ENCODE measurements at regions not wholly inside any gene's neighbourhood (a gene's known extent, or its start where the extent isn't known, plus 50 kb on each side); places are given as distances from the start of the nearest gene placed in this dataset.

- ChIA-PET POLR2A (no interaction called here), CTCF (interaction anchor here (0.7 to 0.9 kb wide), 3 partner anchors 134 to 379 kb away, joined by 3 to 9 read pairs (median 4); no protein-coding TSS in a partner anchor)
- DNase-seq (ENCODE audit: low read depth, low spot score) (no peak), ATAC-seq (no peak)
- H3K4me1 ChIP-seq (ENCODE audit: control insufficient read depth, insufficient read depth, low read length): no peaks in the 10 kb centered on the region
- TF ChIP-seq SIN3A (IDR thresholded peaks at IDR 0.05; ENCODE audit: borderline replicate concordance, insufficient read depth, low read depth, low read length): no peak
- no peak for TF ChIP-seq TCF7L2 (IDR thresholded peaks at IDR 0.05; ENCODE audit: low read depth, low read length)
- no peak for TF ChIP-seq POLR2AphosphoS5 (IDR thresholded peaks at IDR 0.05; ENCODE audit: low read depth, low read length)
- TF ChIP-seq, protein P1, sequence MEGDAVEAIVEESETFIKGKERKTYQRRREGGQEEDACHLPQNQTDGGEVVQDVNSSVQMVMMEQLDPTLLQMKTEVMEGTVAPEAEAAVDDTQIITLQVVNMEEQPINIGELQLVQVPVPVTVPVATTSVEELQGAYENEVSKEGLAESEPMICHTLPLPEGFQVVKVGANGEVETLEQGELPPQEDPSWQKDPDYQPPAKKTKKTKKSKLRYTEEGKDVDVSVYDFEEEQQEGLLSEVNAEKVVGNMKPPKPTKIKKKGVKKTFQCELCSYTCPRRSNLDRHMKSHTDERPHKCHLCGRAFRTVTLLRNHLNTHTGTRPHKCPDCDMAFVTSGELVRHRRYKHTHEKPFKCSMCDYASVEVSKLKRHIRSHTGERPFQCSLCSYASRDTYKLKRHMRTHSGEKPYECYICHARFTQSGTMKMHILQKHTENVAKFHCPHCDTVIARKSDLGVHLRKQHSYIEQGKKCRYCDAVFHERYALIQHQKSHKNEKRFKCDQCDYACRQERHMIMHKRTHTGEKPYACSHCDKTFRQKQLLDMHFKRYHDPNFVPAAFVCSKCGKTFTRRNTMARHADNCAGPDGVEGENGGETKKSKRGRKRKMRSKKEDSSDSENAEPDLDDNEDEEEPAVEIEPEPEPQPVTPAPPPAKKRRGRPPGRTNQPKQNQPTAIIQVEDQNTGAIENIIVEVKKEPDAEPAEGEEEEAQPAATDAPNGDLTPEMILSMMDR (IDR thresholded peaks at IDR 0.05): no peak
- TF ChIP-seq REST (IDR thresholded peaks at IDR 0.05; ENCODE audit: insufficient read depth in 1 of 2, low read depth in 2 of 2, low read length in 1 of 2): no peak
- H3K27ac ChIP-seq (ENCODE audit: low read length): no peak overlapping the region
- intact Hi-C loops (cut with micrococcal nuclease; ENCODE audit: unreplicated experiment) (loop anchor here (5.0 to 10.0 kb wide), 2 partner anchors 219 to 363 kb away; partner anchors contain the start of gene GLRA1), in situ Hi-C loops (cut with HindIII; ENCODE audit: low pct_unique_long_range_greater_than_20kb, low sequenced_read_pairs) (no loop called here)
- BruUV-seq (replicated peaks): no TSS peak
- H3K4me3 ChIP-seq (ENCODE audit: low read depth in 2 of 2, low read length in 2 of 2): no peak overlapping the region
- H3K36me3 ChIP-seq (ENCODE audit: control insufficient read depth, insufficient read depth, low read length): no peaks in the 10 kb centered on the region
- H3K9me3 ChIP-seq (ENCODE audit: control insufficient read depth, insufficient read depth, low read depth, low read length): no peaks in the 10 kb centered on the region
- H3K27me3 ChIP-seq (ENCODE audit: control insufficient read depth, insufficient read depth, low read length): no peaks in the 10 kb centered on the region
Observed at GRCh38 chr5:152144030-152144429, 219.4 kb upstream of the GLRA1 start.

DNA sequence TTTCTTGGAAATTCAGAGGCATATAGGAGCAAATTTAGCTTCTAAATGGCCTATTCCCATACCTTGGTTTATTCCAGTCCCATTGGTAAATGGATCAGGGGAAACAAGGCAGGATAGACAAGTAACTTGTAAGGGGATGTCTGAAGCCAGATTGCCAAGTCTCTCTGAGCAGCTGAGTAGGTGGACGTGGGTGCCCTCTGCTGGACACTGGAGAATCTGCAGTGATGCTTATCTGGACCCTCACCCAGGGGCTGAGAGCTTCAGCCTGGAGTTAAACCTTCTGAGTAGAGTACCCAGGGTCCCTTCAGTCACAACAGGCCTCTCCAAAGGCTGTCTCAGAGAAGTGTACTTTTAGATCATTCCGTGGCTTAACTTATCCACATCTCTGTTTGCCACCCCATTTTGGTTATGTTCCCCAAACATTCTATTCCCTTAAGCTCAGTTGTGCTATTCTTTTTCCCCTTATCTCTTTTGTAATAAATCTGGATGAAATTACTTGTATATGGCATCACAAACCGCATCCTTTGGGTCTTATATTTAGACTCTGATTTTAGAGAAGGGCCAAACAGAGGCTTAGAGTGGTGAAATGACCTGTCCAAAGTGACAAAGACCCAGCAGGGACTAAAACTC, 218.3 kb upstream of the GLRA1 start:
- no TSS peak for BruUV-seq (replicated peaks)
- CTCF ChIA-PET: interaction anchor here (0.5 to 1.4 kb wide), 6 partner anchors 68 to 336 kb away, joined by 3 to 8 read pairs (median 4); no protein-coding TSS in a partner anchor
- Histone ChIP-seq H3K4me1 (ENCODE audit: control insufficient read depth, insufficient read depth, low read length) (no peaks in the 10 kb centered on the region), H3K4me3 (ENCODE audit: low read depth in 2 of 2, low read length in 2 of 2) (no peak overlapping the region), H3K27me3 (ENCODE audit: control insufficient read depth, insufficient read depth, low read length) (no peaks in the 10 kb centered on the region), H3K27ac (ENCODE audit: low read length) (no peak overlapping the region), H3K9me3 (ENCODE audit: control insufficient read depth, insufficient read depth, low read depth, low read length) (no peaks in the 10 kb centered on the region), H3K36me3 (ENCODE audit: control insufficient read depth, insufficient read depth, low read length) (no peaks in the 10 kb centered on the region)
- DNase-seq (ENCODE audit: low read depth, low spot score) (peak; percentile 39), ATAC-seq (peak; percentile 90)
- no peak for TF ChIP-seq REST (IDR thresholded peaks at IDR 0.05; ENCODE audit: insufficient read depth in 1 of 2, low read depth in 2 of 2, low read length in 1 of 2)
- TF ChIP-seq, protein P1 (IDR thresholded peaks at IDR 0.05): peak; percentile 92
- TF ChIP-seq POLR2AphosphoS5 (IDR thresholded peaks at IDR 0.05; ENCODE audit: low read depth, low read length): no peak
- TF ChIP-seq SIN3A (IDR thresholded peaks at IDR 0.05; ENCODE audit: borderline replicate concordance, insufficient read depth, low read depth, low read length): no peak
- in situ Hi-C loops (cut with HindIII; ENCODE audit: low pct_unique_long_range_greater_than_20kb, low sequenced_read_pairs): no loop called here
- POLR2A ChIA-PET: no interaction called here
- intact Hi-C loops (cut with micrococcal nuclease; ENCODE audit: unreplicated experiment): loop anchor here (1.0 to 10.0 kb wide), 3 partner anchors 218 to 364 kb away; partner anchors contain the start of gene GLRA1
